Left lobe of liver (tissue), 2 donors: ENCODE measurements at regions not wholly inside any gene's neighbourhood (a gene's known extent, or its start where the extent isn't known, plus 50 kb on each side); places are given as distances from the start of the nearest gene placed in this dataset.
"Not testable (repeated sequence)": the region's sequence is repeated elsewhere in the genome, so short reads cannot be mapped to it uniquely, and the experiment has no call there.

Source experiments
- ATAC-seq: fragments of 200-7000 bp; cut with Tn5 transposase; one replicate; pipeline ENCODE4 v1.9.1; 2020; ENCODE audit warnings: mild to moderate bottlenecking, moderate library complexity
- DNase-seq: peaks from one replicate; pipeline ENCODE4 v3.0.0-alpha.2; 2020; ENCODE audit warnings: low spot score
- donor health status: DM: no; HTN: no; CAD: no; lungs with moderate emphysema.
- donor health status: DM: no; HTN: yes; CAD: no.

- ATAC-seq (no peak), DNase-seq (no peak)
These were observed 159.4 kb downstream of the HS3ST3A1 start for GRCh38 chr17:13442361-13442760.

- no peak for ATAC-seq
- no peak for DNase-seq
These were observed 159.9 kb downstream of the HS3ST3A1 start for GRCh38 chr17:13441873-13442272.

DNA sequence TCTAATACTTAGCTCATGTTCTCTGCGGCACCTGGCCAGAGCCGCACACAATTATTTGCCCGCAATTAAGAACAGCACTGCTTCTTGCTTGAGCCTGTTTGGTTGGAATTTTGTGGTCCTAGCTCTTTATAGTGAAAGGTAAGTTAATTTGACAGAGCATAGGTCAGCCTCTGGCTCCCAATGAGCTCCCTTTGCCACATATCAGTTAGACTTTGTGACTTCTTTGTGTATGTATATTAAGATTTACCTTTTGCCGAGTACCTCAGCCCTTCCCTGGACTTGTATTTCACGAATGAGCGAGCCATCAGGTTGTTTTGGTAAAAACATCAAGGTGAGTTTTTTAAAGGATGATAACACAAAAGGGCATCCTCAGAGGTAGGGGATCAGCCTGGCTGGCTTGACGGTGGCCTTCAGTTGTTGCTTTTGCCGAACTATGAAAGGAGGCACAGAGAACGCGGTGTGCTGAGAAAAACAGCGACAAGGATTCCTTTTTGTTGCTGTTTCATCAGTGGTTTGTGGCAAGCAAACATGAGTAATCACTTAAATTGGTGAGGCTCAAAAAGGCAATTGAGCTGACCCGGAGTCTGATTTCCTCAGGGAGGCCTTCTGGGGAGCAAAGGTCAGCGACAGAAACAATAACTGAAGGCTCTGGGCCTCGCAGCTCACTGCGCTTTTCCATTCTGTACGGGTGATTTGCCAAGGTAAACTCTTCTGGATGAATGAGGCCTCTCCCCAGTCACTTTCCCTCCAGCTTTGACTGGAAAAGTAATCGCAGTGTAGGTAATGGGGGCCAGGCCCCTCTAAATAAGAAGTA is 163.6 kb downstream of the HS3ST3A1 start:
- DNase-seq (no peak), ATAC-seq (no peak)

- ATAC-seq (no peak), DNase-seq (no peak)
These were observed 166.5 kb downstream of the HS3ST3A1 start for GRCh38 chr17:13435230-13435629.

- DNase-seq (no peak), ATAC-seq (no peak)
These were observed 172.5 kb downstream of the HS3ST3A1 start for GRCh38 chr17:13429201-13429600.

GRCh38 chr17:13428611-13429042 is 173.1 kb downstream of the HS3ST3A1 start:
- no peak for DNase-seq
- ATAC-seq, result no peak

DNA sequence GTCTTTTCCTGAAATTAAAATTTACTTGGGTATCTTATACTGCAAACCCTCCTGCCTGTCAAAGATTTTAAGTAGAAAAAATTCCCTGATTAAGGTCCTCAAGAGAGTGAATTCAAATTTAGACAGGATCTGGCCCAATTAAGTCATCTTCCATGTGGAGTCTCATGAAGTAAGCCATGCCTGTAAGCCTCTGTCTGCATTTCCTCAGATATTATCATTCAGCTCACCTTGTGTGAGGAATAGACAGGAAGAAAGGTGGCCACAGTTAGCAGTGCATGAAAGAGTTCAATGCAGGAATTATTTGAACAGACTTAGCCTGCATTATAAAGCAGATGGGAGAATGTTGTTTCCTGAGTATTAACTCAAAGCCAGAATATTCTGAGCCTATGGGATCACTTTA is 174.7 kb downstream of the HS3ST3A1 start:
- ATAC-seq (no peak), DNase-seq (no peak)

DNA sequence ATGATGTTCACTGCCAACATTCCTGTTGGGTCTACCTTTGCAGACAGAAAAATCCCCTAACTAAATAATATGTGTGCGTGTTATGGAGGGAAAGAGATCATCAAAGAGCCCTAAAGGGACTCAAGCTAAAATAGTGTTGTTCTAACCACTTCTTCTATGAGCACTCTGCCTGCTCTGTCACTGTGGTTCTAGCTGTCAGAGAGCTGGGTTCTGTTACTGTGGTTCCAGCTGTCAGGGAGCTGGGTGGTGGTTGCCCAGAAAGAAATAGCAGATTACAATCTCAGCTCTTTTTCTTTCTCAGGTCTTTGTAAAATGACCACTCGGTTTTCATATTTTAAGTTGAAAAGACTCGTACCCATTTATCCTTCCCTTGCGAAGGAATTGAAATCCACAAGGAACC is 176.3 kb downstream of the HS3ST3A1 start:
- ATAC-seq (no peak), DNase-seq (no peak)

DNA sequence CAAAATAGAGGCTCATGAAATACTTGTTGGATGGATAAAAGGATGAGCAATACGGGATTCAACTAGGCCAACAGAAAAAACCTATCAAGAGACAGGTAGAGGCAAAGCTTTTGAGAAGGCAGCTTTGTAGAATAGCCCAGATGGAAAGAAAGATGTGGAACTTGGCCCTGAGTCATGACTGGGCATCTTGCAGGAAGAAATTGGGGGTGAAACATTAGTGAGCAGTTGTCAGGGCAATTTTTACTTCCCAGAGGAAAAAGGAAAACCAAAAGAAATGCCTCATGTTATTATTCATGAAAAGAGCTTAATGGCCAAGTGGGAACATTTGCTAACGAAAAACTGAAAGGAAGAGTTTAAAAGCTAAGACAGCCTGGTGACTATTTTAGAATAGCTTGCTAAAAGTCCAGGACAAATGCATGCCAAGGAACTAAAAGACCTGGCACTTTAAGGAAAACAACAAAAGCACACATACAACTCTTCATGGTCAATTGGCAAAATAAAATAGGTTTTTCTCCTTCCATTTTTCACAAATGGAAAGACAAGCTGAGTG is 180.1 kb downstream of the HS3ST3A1 start:
- DNase-seq (no peak), ATAC-seq (no peak)

DNA sequence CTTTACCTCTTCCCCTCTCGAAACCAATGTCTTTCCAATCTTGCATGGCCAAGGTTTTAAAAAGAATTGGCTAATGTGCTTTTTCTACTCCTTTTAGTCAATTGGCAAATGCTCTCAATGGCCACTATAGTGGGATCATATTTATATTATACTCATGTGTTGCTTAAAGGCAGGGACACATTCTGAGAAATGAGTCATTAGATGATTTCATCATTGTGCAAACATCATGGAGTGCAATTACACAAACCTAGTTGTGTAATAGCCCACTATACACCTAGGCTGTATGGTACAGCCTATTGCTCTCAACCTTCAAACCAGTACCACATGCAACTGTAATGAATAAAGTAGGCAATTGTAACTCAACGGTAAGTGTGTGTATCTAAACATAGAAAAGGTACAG is 180.9 kb downstream of the HS3ST3A1 start:
- ATAC-seq, result peak; percentile 72
- no peak for DNase-seq

DNA sequence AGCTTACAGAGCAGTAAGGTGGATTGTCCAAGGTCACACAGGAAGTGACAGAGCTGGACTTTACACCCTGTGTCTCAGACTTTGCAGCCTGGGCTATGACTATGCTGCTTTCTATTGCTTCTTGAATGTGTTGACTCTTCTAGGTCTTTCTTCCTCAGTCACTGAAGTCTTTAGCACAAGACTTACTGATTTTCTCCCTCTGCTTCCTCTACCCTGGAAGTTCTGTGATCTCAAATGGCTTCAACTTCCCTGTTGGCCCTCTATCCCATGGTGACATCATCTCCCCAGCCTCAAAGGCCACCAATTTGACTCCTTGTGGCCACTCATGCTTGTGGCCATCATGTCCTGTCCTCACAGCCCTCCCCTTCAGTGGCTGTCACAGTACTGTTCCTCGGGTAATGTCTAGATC is 181.3 kb downstream of the HS3ST3A1 start:
- peak; percentile 6 for ATAC-seq
- DNase-seq, result no peak

DNA sequence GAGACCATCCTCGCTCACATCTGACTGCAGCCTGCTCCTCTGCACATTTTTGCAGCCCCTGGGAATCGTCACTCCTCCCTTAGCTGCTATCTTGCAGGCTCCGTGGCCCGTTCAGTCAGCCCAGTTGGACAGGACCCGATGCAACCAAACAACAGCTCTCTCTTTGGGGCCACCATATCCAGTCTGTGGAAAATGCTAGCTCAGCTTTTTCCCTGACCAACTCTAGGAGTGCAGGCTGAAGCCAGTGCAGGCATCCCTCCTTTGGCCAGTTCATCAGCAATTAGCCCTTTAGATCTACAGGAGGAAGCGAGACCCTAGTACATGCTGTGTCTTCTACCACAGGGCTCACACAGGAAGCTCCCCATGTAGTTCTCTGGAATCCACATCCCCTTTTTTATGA is 182.1 kb downstream of the HS3ST3A1 start:
- DNase-seq, result no peak
- ATAC-seq, result no peak

DNA sequence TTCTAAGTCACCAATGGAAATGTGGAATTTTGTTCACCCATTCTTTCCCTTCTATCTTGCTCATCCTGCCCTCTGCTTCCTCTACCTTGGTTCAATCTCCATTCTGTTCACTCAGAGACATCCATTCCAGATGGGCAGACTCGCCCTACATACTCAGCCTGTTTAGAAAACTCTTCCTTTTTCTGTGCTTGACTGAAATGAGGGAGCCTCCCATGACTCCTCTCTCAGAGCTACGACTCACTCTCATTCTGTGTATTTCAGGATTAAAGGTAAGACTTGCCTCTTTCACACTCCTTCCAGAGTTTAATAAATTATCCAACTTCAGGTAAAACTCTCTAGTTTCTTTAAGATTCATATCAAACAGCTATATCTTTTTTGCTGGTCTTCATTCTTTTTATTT is 182.8 kb downstream of the HS3ST3A1 start:
- DNase-seq (no peak), ATAC-seq (no peak)

GRCh38 chr17:13417381-13417950 is 184.3 kb downstream of the HS3ST3A1 start:
- ATAC-seq (no peak), DNase-seq (no peak)

DNA sequence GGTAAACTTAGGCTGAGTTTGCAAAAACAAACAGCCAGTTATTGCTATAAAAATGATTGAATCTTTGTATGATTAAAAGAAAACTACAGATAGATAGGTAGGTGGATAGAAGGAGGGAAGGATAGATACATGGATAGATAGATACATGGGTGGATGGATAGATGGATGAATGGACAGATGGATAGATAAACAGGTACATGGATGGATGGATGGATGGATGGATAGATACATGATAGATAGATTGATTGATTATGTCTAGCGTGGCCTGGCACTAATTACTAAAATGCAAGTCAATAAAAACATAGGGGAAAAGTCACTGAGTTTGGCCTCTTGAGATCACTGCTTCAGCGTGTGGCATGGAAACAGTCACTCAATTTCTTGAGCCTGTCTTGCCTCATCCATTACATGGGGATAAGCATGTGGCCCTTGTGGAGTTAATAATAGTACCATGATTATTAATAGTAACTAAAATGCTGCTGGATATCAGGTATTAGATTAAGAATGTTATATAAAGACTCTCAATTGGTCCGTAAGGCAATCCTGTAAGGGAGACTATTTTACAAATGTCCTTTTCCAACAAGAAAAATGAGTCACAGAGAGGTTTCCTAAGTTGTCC is 184.9 kb downstream of the HS3ST3A1 start:
- DNase-seq (no peak), ATAC-seq (no peak)

- ATAC-seq (peak; percentile 75), DNase-seq (peak; percentile 86)
These were observed 185.8 kb downstream of the HS3ST3A1 start for GRCh38 chr17:13415871-13416416.

GRCh38 chr17:13415200-13415599 is 186.5 kb downstream of the HS3ST3A1 start:
- ATAC-seq, DNase-seq: not testable (repeated sequence)

DNA sequence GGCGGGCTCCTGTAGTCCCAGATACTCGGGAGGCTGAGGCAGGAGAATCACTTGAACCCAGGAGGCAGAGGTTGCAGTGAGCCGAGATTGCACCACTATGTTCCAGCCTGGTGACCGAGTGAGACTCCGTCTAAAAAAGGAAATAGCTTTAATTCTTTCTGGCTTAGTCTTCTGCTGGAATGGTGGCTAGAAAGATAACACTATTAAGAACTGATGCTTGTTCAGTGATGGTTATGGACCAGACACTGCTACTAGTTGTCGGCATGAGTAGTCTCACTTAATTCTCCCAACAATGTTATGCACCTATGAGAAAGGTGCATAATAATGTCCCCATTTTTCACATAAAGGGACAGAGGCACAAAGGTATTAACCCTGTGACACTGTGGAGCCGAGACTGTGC is 188.7 kb downstream of the HS3ST3A1 start:
- no peak for DNase-seq
- ATAC-seq, result no peak

DNA sequence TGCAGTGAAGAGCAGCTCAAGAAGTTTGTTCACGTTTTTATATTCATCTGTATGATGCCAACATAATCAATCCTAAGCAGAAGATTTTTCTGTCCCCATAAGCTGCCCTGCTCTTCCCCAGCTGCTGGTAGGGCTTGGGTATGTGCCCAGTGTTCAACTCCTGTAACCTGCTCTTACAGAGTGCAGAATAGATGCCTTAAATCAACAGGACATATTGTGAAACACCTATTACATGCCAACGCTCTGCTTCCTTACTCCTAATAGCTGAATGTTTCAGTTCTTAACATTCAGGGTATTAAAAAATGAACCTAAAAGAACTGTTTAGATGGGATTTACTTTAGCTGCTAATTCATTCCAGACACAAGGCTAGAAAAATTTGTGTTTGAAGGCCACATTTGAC is 190.9 kb downstream of the HS3ST3A1 start:
- DNase-seq (peak; percentile 84), ATAC-seq (peak; percentile 88)

DNA sequence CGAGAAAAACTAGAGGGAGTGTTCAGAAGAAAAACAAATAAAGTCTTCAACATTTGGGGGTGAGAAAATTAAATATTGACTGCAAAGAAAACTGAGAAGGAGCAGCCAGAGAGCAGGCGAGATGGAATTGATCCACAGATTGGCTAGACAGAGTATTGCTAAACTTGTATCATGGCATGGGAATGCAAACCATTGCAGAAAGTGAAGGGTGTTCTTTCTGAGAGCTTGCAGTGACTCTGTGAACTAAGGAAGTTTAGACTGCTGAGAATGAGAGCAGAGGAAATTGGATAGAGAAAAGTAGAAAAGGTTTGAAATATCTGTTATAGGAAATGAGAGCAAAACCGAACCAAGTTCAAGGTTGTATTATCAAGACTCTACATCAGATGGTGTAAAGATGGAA is 191.5 kb downstream of the HS3ST3A1 start:
- no peak for DNase-seq
- peak; percentile 58 for ATAC-seq

- DNase-seq (no peak), ATAC-seq (peak; percentile 35)
These were observed 192.3 kb downstream of the HS3ST3A1 start for GRCh38 chr17:13409455-13409854.

- ATAC-seq, result no peak
- DNase-seq, result no peak
These were observed 194.3 kb downstream of the HS3ST3A1 start for GRCh38 chr17:13407381-13407780.
